Fibroblast of the aortic adventitia (primary cell): ENCODE measurements at regions not wholly inside any gene's neighbourhood (a gene's known extent, or its start where the extent isn't known, plus 50 kb on each side); places are given as distances from the start of the nearest gene placed in this dataset.

Experiments used
- DNase-seq: peaks from one replicate; pipeline ENCODE4 v3.0.0-alpha.2; 2010; ENCODE audit warnings: low read depth
- H3K4me3 ChIP-seq: 2 replicates; pipeline ENCODE4 v1.5.1; 2011; ENCODE audit warnings: low read depth, mild to moderate bottlenecking, control low read depth, low read length, moderate library complexity
- CTCF ChIP-seq: IDR thresholded peaks from 2 replicates; pipeline ENCODE4 v1.5.1; 2011; ENCODE audit warnings: mild to moderate bottlenecking, low read length, control low read depth, inconsistent platforms; ENCODE audit not compliant: insufficient read depth

- no peak overlapping the region for H3K4me3 ChIP-seq
- no peak for DNase-seq
- TF ChIP-seq CTCF, result no peak
Observed at GRCh38 chr14:84234281-84234680, 1295.7 kb upstream of the FLRT2 start.

GRCh38 chr14:84236290-84236689 is 1293.7 kb upstream of the FLRT2 start:
- no peak overlapping the region for H3K4me3 ChIP-seq
- DNase-seq, result no peak
- no peak for TF ChIP-seq CTCF

DNA sequence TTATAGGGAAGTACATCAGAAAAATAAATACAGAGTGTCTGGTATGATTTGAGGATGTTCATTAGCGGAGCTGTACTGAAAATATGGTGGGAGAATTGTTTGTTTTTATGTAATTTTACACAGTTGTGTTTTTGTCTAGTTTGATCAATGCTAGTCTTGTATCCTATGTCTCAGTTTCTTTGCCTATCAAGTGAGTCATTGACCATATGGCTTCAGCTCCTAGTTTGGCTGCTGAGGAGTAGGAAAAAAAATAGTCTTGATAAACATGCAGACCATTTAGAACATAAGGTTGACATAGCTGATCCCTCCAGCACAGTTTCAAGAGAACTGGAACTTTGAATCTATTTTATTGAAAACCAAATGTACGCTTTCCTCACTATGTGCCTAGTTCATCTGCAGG is 1292.1 kb upstream of the FLRT2 start:
- no peak for TF ChIP-seq CTCF
- DNase-seq, result no peak
- H3K4me3 ChIP-seq, result no peak overlapping the region

- no peak for TF ChIP-seq CTCF
- H3K4me3 ChIP-seq, result no peak overlapping the region
- DNase-seq, result no peak
Observed at GRCh38 chr14:84247693-84248092, 1282.3 kb upstream of the FLRT2 start.

- DNase-seq, result peak; percentile 19
- H3K4me3 ChIP-seq, result no peak overlapping the region
- TF ChIP-seq CTCF, result no peak
Observed at GRCh38 chr14:84250893-84251292, 1279.1 kb upstream of the FLRT2 start.

DNA sequence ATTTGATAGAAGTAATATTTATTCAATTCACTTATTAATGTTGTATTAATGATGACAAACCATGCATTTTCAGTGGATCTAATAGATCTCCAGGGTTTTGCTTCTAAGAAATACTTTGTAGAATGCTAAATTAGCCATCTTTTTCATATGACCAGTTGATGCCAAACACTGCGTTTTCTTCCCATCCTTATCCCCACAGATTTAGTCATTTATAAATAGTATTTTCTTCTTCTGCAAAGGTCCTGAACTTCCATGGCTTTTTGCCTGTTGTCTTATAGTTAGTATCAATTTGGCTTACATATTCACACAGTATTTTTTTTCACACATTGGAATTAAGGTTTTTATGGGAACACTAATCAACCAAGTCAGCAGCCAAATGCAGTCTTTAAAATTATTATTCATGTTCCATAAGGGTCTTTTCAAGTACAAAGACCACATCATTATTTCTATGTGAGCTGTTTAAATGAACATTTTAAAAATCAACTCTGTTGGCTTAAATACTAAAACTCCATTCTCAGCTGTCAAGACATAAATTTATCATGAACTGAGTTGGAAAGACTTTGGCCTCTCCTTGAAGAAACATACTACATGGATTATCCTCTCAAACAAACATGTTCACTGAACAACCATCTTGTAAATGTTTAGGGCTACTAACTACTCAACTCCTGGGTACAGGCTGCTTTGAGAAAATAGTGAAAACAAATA is 1278.4 kb upstream of the FLRT2 start:
- TF ChIP-seq CTCF, result no peak
- DNase-seq, result no peak
- H3K4me3 ChIP-seq, result no peak overlapping the region

GRCh38 chr14:84252706-84253105 is 1277.2 kb upstream of the FLRT2 start:
- H3K4me3 ChIP-seq, result no peak overlapping the region
- DNase-seq, result no peak
- no peak for TF ChIP-seq CTCF
